Stimulated activated CD4-positive, alpha-beta T cell treated with anti-CD3 and anti-CD28 coated beads, Interleukin-4, amount 100 ng/mL, for 24 hours (primary cell): ENCODE measurements at regions not wholly inside any gene's neighbourhood (a gene's known extent, or its start where the extent isn't known, plus 50 kb on each side); places are given as distances from the start of the nearest gene placed in this dataset.
"Not testable (repeated sequence)": the region's sequence is repeated elsewhere in the genome, so short reads cannot be mapped to it uniquely, and the experiment has no call there.

Experiments
- DNase-seq: peaks from one replicate; pipeline ENCODE4 v3.0.0-alpha.2; 2020

GRCh38 chr1:60489916-60490480 is 416.4 kb upstream of the C1orf87 start:
- DNase-seq: not testable (repeated sequence)

DNA sequence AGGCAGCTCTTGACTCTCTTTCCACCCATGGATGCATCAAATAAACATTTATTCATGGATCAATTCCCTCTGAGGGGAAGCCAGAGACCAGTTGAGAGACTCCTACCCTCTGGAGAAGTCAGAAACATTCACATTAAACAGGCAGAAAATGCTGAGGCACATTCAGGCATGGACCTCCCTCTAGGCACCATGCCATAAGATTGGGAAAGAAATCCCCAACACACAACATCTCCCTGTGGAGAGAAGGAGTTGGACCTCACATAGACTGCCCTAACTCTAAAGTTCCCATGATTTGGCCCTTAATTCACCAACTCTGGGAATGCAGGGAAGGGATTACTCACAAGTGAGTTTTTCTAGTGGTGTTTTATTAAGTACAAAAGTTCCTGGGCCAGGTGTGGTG is 415.3 kb upstream of the C1orf87 start:
- no peak for DNase-seq

- DNase-seq: no peak
These were observed 414.2 kb upstream of the C1orf87 start for GRCh38 chr1:60487565-60488345.

- no peak for DNase-seq
These were observed 409.9 kb upstream of the C1orf87 start for GRCh38 chr1:60483509-60483908.

- DNase-seq: no peak
These were observed 396.7 kb upstream of the C1orf87 start for GRCh38 chr1:60470246-60470645.

DNA sequence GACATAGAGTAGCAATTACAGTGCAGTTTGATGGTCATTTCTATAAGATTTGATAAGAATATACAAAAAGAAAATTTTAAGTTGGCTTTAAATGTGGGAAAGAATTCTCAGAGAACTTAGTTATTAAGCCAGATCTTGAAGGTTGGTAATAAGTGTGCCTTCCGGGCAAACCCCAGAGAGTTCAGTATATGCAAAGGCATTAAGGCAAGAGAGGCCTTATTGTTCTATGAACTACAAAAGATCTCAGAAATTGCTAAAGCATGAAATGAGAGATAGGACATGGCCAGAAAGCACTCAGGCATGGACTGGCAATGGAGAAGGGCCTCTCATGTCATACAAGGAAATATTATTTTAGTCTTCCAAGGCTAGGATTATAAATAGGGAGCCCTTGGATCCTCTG is 390.2 kb upstream of the C1orf87 start:
- DNase-seq: no peak

DNA sequence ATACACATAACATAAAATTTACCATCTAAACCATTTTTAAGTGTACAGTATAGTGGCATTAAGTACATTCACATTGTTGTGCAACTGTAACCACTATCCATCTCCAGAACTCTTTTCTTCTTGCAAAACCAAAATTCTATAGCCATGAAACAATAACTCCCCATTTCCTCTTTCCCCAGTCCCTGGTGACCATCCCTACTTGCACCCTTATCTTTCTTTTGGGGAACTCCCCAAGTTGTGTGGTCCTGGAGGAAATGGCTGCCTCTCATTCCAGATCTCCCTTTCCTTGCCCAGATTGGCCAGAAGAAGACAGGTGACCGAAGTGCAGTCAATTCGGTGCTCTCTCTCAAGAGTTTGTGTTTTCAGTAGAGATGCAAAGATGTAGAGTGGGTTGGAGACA is 389.6 kb upstream of the C1orf87 start:
- no peak for DNase-seq

DNA sequence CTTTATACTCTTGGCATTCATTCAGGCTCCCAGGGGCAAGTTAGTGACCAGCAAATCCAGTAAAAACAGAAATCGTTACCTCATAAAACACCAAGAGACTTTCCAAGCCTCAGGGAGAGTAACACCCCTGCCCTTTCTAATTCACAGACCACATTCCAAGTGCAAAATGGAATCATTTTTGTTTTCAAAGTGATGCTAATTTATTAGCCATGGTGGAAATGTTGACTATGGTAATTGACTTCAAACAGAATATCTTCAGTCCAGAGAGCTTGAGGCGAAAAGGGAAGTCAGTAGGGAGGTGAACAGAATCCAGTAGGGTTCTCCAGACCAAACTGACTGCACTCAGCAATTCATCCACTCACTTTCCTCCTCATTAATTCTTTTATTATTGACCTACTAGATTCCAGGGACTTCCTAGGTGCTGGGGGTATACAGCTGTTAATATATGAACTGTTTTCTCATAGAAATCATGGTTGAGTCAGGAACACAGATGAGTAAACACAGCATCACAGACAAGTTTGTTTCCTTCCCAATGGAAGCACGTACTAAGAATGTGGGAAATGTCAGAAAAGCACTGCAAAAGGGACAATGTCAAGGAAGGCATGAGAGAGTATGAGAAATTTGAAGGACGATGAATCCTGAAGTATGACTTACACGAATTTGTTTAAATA is 388.5 kb upstream of the C1orf87 start:
- DNase-seq: no peak

DNA sequence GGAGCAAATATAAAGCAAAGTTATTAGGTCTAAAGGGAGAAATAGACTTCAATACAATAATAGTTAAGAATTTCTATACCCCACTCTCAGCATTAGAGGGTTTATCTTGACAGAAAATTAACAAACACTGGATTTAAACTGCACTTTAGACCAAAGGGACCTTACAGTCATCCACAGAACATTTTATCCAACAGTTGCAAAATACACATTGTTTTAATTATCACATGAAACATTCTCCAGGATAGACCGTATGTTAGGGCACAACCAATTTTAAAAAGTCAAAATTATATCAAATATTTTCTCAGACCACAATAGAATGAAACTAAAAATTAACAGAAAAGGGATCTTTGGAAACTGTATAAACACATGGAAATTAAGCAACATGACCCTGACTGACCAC is 384.5 kb upstream of the C1orf87 start:
- DNase-seq: no peak

DNA sequence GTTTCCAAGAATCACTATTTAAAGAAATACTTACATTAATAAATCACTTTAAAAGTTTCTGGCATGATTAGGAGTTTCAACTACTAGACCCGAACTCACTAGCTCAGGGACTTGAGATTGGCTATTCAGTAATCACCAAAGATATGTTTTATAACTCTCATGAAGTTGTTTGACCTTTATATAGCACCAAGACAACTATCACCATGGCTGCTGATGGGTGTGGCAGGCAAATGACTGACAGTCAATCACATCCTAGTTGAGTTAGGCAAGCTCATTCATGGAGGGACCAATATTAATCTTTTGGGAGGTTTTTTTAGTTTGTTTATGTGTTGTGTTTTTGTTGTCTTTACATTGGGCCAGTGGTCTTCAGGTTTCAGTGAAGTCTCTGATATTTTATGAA is 376.3 kb upstream of the C1orf87 start:
- no peak for DNase-seq

GRCh38 chr1:60448850-60449249 is 375.3 kb upstream of the C1orf87 start:
- no peak for DNase-seq

DNA sequence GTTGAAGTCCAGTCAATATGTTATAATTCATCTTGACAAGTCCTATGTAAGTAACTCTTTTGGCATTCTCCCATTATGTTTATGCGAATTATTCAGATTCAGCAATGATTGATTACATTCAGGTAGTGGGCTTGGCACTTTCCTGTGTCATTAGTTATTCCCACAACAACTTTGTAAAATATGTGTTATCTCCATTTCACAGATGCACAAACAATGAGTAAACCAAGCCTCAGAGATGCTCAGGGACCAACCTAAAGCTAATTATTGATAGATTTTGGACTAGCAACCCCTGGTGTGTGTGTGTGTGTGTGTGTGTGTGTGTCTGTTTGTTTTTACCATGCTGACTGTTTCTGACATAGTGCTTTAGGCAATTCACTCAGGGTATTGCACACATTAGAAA is 371.1 kb upstream of the C1orf87 start:
- no peak for DNase-seq

GRCh38 chr1:60436186-60436585 is 362.6 kb upstream of the C1orf87 start:
- no peak for DNase-seq

DNA sequence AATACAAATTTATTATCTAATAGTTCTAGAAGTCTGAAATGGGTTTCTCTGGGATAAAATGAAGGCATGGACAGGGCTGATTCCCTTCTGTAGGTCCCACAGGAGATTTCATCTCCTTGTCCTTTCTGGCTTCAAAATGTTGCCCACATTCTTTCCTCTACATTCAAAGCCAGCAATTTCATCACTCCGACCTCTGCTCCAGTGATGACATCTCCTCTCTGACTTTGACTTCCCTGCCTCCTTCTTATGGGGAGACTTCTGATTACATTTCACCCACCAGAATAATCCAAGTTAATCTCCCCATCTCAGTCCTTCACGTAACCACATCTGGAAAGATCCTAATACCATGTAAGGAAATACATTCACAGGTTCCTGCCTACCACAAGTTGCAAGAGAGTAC is 358.0 kb upstream of the C1orf87 start:
- DNase-seq: no peak

GRCh38 chr1:60430375-60430774 is 356.8 kb upstream of the C1orf87 start:
- no peak for DNase-seq

DNA sequence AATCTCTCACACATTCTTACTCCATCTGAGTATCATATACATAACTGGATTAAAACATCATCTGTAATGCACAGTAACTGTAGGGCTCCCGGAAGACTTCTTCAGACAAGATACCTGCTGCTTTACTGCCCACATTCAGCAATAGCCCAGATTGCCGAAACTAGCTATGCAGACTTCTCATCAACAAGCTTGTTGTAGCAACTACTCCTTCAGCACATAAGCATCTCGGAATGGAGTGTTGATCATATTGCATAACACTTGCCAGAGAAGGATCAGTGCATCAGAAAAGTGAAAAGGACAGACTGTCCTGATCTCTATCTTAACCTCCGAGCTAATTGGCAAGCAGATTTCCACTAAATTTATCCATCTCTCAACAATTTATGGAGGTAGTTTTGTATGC is 354.6 kb upstream of the C1orf87 start:
- DNase-seq: no peak

DNA sequence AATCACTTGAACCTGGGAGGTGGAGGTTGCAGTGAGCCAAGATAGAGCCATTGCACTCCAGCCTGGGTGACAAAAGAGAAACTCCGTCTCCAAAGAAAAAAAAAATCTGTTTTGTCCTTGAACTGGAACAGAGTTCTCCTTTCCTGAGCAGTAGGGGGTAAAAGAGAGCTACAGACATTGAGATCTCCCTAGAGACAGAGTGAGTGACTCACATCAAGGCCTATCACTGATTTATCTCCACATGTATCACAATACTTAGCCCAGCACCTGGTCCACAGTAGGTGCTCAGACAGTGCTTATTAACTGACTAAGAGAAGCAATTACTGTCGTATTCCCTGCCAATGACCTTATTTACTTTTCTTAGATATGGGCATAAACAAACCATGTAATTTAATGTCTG is 354.1 kb upstream of the C1orf87 start:
- DNase-seq: no peak

DNA sequence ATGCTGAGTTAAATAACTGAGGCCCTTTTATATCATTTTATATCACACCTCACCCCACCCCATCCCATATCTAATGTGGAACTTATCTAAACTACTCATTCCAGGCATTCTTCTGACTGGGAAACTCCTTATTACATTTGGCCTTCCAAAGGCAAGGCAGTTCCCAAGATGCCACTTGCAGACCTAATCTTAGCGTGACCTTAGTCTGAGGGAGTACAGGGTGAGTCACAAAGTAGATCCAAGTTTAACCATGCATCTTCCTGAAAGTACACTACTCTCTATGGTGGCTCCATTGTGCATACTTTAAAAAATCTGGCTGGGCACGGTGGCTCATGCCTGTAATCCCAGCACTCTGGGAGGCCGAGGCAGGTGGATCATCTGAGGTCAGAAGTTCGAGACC is 353.6 kb upstream of the C1orf87 start:
- DNase-seq: no peak

- no peak for DNase-seq
These were observed 352.0 kb upstream of the C1orf87 start for GRCh38 chr1:60425528-60425927.

DNA sequence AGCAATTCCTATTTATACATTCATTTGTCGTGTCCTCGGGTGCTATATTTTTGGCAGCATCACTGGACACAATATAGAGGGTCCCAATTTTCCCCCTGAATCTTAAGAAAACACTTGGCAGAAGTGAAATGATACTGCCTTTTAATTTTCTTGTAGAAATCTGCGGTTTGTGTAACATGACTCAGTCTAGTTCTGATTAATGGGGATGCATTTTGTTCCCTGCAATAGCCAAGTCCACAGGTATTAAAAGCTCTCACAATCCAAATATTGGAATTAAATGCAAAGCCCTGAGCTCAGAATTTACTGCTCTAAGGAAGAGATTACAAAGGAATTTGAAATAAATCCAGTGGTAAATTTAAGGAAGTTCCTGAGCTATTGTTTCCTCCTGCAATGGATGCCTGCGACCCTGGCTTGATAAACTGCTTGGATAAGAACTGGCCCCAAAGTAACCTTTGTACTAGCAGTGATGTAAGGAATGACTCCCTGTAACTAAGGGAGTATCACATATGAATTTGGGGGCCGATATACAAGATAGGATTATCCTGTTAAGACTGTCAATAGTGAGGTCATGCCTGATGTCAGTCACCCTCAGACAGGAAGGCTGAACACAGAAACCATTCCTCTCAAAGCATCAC is 349.7 kb upstream of the C1orf87 start:
- DNase-seq: no peak

- no peak for DNase-seq
These were observed 348.4 kb upstream of the C1orf87 start for GRCh38 chr1:60421965-60422364.

DNA sequence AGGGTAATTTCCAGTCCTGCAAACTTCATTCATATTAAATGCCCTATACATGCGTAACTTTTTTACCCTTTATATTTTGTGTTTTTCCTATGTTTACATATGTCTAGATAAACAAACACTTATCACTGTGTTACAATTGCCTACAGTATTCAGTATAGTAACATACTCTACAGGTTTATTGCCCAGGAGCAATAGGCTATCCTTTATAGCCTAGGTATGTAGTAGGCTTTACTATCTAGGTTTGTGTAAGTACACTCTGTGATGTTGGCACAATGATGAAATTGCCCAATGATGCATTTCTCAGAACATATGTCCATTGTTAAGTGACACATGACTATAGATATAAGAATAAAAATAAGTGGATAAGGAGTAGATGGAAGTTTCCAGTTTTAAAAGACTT is 345.5 kb upstream of the C1orf87 start:
- no peak for DNase-seq

- no peak for DNase-seq
These were observed 342.1 kb upstream of the C1orf87 start for GRCh38 chr1:60415696-60416095.

- DNase-seq: no peak
These were observed 339.5 kb upstream of the C1orf87 start for GRCh38 chr1:60413091-60413490.
